Neural progenitor cell (in vitro differentiated cells): ENCODE measurements at regions not wholly inside any gene's neighbourhood (a gene's known extent, or its start where the extent isn't known, plus 50 kb on each side); places are given as distances from the start of the nearest gene placed in this dataset.

ENCODE experiments used
- DNase-seq: peaks from one replicate; pipeline ENCODE4 v3.0.0-alpha.2; 2016; ENCODE audit warnings: low spot score
- H2AFZ ChIP-seq: fragments of 200-600 bp; sonication (generic); replicated peaks from 2 replicates; pipeline ENCODE4 v1.6.1; 2016; ENCODE audit warnings: antibody characterized with exemption
- H3F3A ChIP-seq: fragments of 200-600 bp; sonication (generic); 2 replicates; pipeline ENCODE4 v1.6.1; 2016; ENCODE audit warnings: antibody characterized with exemption, low read depth
- H3K27ac ChIP-seq: fragments of 200-600 bp; sonication (generic); 2 replicates; pipeline ENCODE4 v1.5.1; 2016; ENCODE audit warnings: mild to moderate bottlenecking
- H3K27me3 ChIP-seq: fragments of 200-600 bp; sonication (generic); 2 replicates; pipeline ENCODE4 v1.6.1; 2016; ENCODE audit warnings: mild to moderate bottlenecking, moderate library complexity
- H3K36me3 ChIP-seq: fragments of 200-600 bp; sonication (generic); 2 replicates; pipeline ENCODE4 v1.5.1; 2016
- H3K4me1 ChIP-seq: fragments of 200-600 bp; sonication (generic); 2 replicates; pipeline ENCODE4 v1.6.1; 2016; ENCODE audit warnings: mixed run types
- H3K4me2 ChIP-seq: fragments of 200-600 bp; sonication (generic); 2 replicates; pipeline ENCODE4 v1.6.1; 2016
- H3K4me3 ChIP-seq: fragments of 200-600 bp; sonication (generic); 2 replicates; pipeline ENCODE4 v1.5.1; 2016
- H3K79me2 ChIP-seq: fragments of 200-600 bp; sonication (generic); 2 replicates; pipeline ENCODE4 v1.6.1; 2016; ENCODE audit warnings: low read depth
- H3K9ac ChIP-seq: fragments of 200-600 bp; sonication (generic); 2 replicates; pipeline ENCODE4 v1.6.1; 2016
- H3K9me3 ChIP-seq: fragments of 200-600 bp; sonication (generic); 2 replicates; pipeline ENCODE4 v1.5.1; 2016; ENCODE audit warnings: low read depth
- H4K20me1 ChIP-seq: fragments of 200-600 bp; sonication (generic); 2 replicates; pipeline ENCODE4 v1.6.1; 2016; ENCODE audit warnings: low read depth
- H3K27ac Mint-ChIP-seq: 3 replicates; pipeline ENCODE4 v1.8.0; 2021; ENCODE audit warnings: mixed read lengths
- H3K27me3 Mint-ChIP-seq: 2 replicates; pipeline ENCODE4 v1.8.0; 2022; ENCODE audit warnings: low read depth, mild to moderate bottlenecking, inconsistent platforms, moderate library complexity, mixed read lengths; ENCODE audit not compliant: insufficient read depth
- H3K36me3 Mint-ChIP-seq: 3 replicates; pipeline ENCODE4 v1.8.0; 2021; ENCODE audit warnings: mixed read lengths
- H3K4me1 Mint-ChIP-seq: 3 replicates; pipeline ENCODE4 v1.8.0; 2021; ENCODE audit warnings: mixed read lengths
- H3K4me3 Mint-ChIP-seq: 3 replicates; pipeline ENCODE4 v1.8.0; 2021; ENCODE audit warnings: mild to moderate bottlenecking, moderate library complexity, mixed read lengths
- H3K9me3 Mint-ChIP-seq: 3 replicates; pipeline ENCODE4 v1.8.0; 2020; ENCODE audit warnings: mixed read lengths
- CTCF ChIP-seq: fragments of 200-600 bp; sonication (generic); IDR thresholded peaks from 2 replicates; pipeline ENCODE4 v1.5.1; 2017; ENCODE audit warnings: antibody characterized with exemption, mild to moderate bottlenecking
- EZH2 ChIP-seq: fragments of 200-600 bp; sonication (generic); IDR thresholded peaks from 2 replicates; pipeline ENCODE4 v1.6.1; 2017; ENCODE audit warnings: antibody characterized with exemption, mild to moderate bottlenecking, moderate library complexity
- EZH2phosphoT487 ChIP-seq: fragments of 200-600 bp; sonication (generic); IDR thresholded peaks from 2 replicates; pipeline ENCODE4 v1.6.1; 2017; ENCODE audit warnings: antibody characterized with exemption

DNA sequence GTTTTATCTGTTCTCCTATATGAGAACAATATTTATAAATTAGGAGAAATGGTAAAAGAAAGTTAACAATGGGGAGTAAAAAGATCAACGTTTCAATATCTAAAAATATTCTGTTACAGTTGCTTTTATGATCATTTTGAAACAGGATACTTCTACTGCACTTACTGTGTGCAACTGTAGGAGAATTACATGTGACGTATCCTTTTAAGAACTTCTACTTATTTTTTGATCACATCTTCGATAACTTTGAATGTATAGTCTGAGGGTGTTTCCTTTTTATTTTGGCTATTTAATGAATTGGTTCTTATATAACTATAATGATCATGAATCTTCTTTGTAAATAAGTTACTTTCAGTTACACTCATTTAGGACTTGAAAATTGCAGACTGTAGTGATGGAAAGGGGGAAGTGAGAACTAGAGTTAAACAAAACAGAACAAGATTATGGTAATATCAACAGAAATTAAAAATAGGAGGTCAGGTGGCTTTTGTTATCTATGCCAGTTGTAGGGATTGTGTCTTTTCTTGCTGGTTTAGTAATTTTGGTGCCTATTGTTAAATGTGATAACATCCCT is 109.9 kb downstream of the MSTN start:
- H3K4me1 ChIP-seq = no peaks in the 10 kb centered on the region
- no peaks in the 10 kb centered on the region for H3K4me1 Mint-ChIP-seq
- no peak overlapping the region for H3K9ac ChIP-seq
- no peak overlapping the region for H3K4me3 Mint-ChIP-seq
- peaks cover 3% of the 10 kb centered on the region for H3K27me3 Mint-ChIP-seq
- H2AFZ ChIP-seq = no peak overlapping the region
- H3K9me3 Mint-ChIP-seq = no peaks in the 10 kb centered on the region
- H3K27me3 ChIP-seq = no peaks in the 10 kb centered on the region
- H3K36me3 Mint-ChIP-seq = no peaks in the 10 kb centered on the region
- no peaks in the 10 kb centered on the region for H3F3A ChIP-seq
- no peaks in the 10 kb centered on the region for H4K20me1 ChIP-seq
- no peaks in the 10 kb centered on the region for H3K79me2 ChIP-seq
- H3K4me2 ChIP-seq = no peak overlapping the region
- TF ChIP-seq CTCF (no peak), EZH2phosphoT487 (no peak), EZH2 (no peak)
- no peaks in the 10 kb centered on the region for H3K36me3 ChIP-seq
- DNase-seq = no peak
- no peaks in the 10 kb centered on the region for H3K9me3 ChIP-seq
- no peak overlapping the region for H3K4me3 ChIP-seq
- no peak overlapping the region for H3K27ac Mint-ChIP-seq
- H3K27ac ChIP-seq = no peak overlapping the region

GRCh38 chr2:189951791-189952535 is 110.6 kb downstream of the MSTN start:
- Histone ChIP-seq H3K79me2 (no peaks in the 10 kb centered on the region), H3K9me3 (no peaks in the 10 kb centered on the region), H3K27ac (no peak overlapping the region), H3K36me3 (no peaks in the 10 kb centered on the region), H4K20me1 (no peaks in the 10 kb centered on the region), H3F3A (no peaks in the 10 kb centered on the region), H3K9ac (no peak overlapping the region), H2AFZ (no peak overlapping the region), H3K27me3 (no peaks in the 10 kb centered on the region), H3K4me3 (no peak overlapping the region), H3K4me1 (no peaks in the 10 kb centered on the region), H3K4me2 (no peak overlapping the region)
- Mint-ChIP-seq H3K4me1 (no peaks in the 10 kb centered on the region), H3K36me3 (no peaks in the 10 kb centered on the region), H3K27ac (no peak overlapping the region), H3K4me3 (no peak overlapping the region), H3K27me3 (peaks cover 3% of the 10 kb centered on the region), H3K9me3 (no peaks in the 10 kb centered on the region)
- TF ChIP-seq CTCF = no peak
- no peak for TF ChIP-seq EZH2
- TF ChIP-seq EZH2phosphoT487 = no peak
- no peak for DNase-seq

- no peaks in the 10 kb centered on the region for H3K4me1 Mint-ChIP-seq
- H4K20me1 ChIP-seq = no peaks in the 10 kb centered on the region
- no peaks in the 10 kb centered on the region for H3K9me3 ChIP-seq
- TF ChIP-seq EZH2 (no peak), EZH2phosphoT487 (no peak), CTCF (no peak)
- no peak overlapping the region for H3K27ac ChIP-seq
- no peaks in the 10 kb centered on the region for H3K36me3 Mint-ChIP-seq
- no peaks in the 10 kb centered on the region for H3K36me3 ChIP-seq
- no peaks in the 10 kb centered on the region for H3K4me1 ChIP-seq
- H3K4me3 Mint-ChIP-seq = no peak overlapping the region
- no peak for DNase-seq
- H2AFZ ChIP-seq = no peak overlapping the region
- H3K4me3 ChIP-seq = no peak overlapping the region
- H3F3A ChIP-seq = no peaks in the 10 kb centered on the region
- H3K27ac Mint-ChIP-seq = no peak overlapping the region
- no peak overlapping the region for H3K9ac ChIP-seq
- no peaks in the 10 kb centered on the region for H3K27me3 ChIP-seq
- H3K79me2 ChIP-seq = no peaks in the 10 kb centered on the region
- H3K9me3 Mint-ChIP-seq = peaks cover 32% of the 10 kb centered on the region
- H3K27me3 Mint-ChIP-seq = no peaks in the 10 kb centered on the region
- H3K4me2 ChIP-seq = no peak overlapping the region
Measured at GRCh38 chr2:189943009-189943408, 119.5 kb downstream of the MSTN start.
